ENCODE measurements at regions not wholly inside any gene's neighbourhood (a gene's known extent, or its start where the extent isn't known, plus 50 kb on each side); places are given as distances from the start of the nearest gene placed in this dataset.
"Not testable (repeated sequence)": the region's sequence is repeated elsewhere in the genome, so short reads cannot be mapped to it uniquely, and the experiment has no call there.

DNA sequence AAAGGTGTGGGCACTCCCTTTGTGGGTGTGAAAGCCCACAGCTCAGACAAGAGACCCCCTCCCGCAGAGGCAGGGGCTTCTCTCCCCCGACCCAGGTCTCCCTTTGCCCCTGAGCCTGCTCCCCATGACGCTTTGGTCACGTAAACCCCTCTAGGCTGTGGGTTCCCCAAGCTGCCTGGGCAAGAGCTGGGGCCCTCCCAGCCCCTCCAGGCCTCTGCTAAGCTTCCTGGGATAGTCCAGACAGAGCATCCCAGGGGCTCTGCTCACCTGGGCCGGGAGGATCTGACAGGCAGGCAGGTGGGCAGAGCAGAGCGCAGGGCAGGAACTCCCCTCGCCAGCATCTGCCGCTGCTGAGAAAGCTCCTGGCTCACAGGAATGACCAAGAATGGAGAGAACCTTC, 177.3 kb downstream of the BANP start:
- DNase-seq (ENCODE audit: low read depth): no peak

DNA sequence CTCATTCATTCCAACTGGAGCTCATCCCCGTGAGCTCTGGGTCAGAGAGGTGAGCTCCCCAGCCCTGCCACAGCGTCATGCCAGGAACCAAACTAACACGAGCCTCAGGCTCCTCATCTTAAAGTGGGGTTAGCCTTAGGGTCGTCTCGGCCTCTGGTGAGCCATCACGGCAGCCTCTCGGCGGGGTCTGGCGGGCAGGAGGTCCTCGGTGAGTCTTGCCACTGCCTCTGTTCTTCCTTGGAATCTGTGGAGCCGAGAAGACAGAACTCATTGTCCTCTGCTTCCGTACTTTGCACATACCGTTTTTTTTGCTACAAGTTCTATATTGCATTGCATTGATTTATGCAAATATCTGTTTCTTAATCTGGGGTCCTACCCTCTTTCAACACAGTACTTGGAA, 177.9 kb downstream of the BANP start:
- not testable (repeated sequence) for DNase-seq (ENCODE audit: low read depth)

DNA sequence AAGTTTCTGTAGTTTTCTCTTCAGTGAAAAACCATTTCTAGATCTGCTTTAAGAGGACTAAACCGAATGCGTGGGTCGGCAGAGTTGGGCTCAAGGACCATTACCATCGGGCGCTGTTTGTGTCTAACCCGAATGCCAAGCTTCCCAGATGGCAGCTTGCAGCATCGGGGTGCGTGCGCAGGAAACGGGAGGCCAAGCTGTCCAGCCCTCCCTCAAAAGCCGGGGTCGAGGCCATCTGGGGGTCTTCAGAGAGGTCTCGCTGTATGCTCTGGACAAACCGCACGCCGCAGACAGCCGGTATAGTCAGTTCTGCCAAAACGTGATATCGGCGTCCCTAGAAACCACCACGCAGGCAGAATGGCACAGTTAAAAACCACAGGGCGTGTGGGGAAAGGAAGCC, 178.8 kb downstream of the BANP start:
- no peak for DNase-seq (ENCODE audit: low read depth)

DNA sequence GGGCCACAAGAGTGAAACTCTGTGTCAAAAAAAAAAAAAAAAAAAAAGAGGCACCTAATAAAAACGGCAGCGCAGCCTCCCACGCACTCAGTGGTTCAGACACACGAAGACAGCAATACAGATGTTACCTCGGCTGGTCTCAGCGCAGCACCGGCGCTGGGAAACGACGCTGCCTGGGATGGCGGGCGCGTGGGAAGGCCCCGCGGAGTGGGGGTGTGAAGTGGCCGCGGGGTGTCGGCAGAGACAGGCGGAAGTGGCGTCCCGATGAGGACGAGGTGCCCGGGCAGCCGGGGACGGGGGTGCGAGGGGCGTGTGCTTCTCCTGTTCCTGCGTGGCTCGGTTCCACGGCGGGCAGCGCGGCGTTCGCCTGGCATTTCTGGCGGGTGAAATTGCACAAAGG, 179.4 kb downstream of the BANP start:
- DNase-seq (ENCODE audit: low read depth): no peak

DNA sequence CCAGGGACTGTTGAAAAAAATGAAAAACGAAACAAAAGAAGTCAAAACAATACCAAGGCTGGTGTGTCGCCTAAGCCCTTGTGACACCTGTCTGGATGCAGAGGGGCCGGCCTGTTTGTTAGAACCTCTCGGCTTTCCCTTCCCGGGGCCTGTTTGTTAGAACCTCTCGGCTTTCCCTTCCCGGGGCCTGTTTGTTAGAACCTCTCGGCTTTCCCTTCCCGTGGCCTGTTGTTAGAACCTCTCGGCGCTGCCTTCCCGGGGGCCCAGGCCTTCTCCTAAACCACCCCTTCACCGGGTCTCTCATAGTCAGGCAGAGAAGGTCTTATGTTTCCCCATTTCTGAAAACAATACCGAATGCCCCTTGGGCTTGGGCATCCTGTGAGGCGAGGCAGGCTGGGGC, 180.0 kb downstream of the BANP start:
- DNase-seq (ENCODE audit: low read depth): no peak

DNA sequence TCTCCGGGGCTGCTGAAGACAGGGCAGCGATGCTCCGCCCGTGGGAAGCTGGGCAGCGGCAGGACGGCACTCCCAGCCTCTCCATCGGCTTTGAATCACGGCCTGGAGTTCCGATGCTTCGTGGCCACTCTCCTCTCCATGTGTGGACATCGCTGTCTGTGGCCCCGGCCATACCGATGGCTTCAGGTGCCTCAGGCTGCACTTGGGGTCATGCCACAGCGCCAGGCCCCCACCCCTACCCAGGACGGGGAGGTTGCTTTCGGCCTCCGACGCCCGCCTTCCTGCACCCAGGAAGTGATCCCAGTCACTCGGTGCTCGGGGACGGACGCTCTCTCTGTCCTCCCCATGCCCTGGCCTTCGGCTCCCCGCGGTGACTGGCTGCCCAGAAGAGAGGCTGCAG, 180.7 kb downstream of the BANP start:
- no peak for DNase-seq (ENCODE audit: low read depth)

DNA sequence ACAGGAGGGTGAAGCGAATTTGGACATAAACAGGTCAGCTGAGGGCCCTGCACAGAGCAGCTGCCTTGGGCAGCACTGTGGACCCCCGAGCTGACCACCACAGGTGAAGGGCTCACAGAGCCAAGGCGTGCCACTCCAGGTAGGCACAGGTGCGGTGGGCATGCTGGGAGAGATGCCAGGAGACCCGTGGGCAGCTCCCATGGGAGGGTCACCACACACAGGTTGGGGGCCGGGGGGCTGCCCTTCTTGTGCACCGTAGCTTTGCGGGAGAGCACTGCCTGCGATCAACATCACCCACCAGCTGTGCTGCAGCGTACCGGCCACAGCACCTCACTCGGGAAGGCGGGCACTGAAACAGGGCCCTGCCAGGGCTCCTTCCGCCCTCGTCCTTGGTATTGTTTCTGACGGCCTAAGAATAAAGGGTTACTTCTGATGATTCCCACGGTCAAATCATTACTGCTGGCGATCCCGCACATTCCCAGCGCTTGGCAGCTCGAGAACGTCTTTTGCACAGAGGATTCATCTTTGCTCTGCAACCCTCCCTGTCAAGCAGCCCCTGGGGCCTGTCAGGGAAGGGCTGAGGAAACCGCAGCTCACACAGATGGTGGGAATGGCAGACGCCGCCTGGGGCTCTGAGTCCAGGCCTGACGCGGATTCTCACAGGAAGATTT, 181.7 kb downstream of the BANP start:
- no peak for DNase-seq (ENCODE audit: low read depth)

DNA sequence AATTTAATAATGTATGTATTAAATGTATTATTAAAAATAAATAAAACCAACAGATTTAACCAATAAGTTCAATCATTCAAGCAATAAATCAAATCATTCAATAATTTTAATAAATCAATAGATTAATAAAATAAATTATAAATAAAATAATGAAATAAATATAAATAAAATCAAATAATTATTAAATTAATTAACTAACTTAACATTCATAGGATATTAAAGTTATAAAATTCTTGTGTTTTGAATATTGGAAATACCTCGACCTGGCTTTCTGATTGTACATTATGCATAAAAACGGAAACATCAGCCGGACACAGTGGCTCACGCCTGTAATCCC, 182.2 kb downstream of the BANP start:
- DNase-seq (ENCODE audit: low read depth): no peak

DNA sequence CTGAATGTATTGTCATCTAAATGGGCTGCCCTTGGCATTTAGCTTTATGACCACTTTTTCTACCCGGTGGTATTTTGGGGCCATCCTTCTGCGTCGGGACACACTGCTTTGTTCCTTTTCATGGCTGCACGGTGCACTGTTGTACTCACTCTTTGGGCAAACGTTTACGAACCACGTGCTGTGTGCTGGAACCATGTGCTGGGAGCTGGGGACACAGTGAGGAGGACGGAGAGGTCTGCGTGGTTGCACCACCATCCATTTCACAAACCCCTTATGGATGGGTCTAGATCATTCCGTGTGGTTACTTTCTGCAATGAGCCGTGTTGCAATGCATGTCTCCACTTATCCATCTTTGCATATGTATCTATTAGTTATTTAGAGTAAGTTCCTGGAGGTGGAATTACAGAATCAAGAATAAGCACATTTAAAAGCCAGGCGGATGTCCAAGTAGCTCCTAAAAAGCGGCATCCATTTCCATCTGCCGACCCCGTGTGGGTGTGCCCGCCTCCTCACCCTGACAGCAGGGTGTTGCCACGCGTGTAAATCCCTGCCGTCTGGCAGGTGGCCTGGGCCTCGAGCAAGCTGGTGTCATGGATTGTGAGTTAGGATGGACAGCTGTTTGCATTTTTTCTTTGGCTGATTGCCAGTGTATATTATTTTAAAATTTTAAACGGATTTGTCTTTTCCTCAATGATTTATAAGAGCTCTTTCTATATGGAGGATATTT, 183.1 kb downstream of the BANP start:
- not testable (repeated sequence) for DNase-seq (ENCODE audit: low read depth)

DNA sequence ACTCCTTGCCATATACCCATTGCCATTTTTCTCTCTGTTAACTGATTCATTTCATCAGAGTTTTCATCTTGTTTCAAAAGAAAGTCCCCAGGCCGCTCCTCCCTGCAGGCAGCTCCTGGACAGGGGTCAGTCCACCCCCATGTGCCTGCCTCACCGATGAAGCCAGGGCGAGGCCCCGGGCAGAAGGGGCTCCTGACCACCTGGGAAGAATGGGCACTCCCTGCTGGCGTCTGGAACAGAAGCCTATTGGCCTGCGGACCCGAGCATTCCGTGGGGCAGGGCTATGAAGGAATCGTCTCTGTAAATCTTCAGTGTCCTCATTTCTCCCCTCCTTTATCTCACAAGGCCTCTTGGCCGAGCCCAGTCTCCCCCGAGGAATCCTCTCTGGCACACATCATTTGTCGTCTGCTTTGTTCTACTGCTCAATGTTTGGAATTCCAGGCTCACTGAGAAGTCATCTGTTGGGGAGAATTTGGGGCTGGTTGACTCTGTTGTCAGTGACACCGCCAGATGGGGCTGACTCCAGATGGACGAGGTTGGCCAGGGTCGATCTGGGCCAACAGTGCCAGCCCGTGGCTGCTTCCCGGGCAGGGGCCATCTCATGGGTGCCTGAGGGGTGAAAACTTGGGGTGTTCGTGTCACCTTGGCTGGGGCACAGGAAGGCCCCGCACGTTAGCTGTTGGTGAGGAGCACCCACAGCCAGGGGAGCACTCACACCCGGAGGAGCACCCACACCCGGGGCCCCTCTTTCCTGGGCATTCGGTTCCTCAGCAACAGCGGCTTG, 183.9 kb downstream of the BANP start:
- DNase-seq (ENCODE audit: low read depth): not testable (repeated sequence)

DNA sequence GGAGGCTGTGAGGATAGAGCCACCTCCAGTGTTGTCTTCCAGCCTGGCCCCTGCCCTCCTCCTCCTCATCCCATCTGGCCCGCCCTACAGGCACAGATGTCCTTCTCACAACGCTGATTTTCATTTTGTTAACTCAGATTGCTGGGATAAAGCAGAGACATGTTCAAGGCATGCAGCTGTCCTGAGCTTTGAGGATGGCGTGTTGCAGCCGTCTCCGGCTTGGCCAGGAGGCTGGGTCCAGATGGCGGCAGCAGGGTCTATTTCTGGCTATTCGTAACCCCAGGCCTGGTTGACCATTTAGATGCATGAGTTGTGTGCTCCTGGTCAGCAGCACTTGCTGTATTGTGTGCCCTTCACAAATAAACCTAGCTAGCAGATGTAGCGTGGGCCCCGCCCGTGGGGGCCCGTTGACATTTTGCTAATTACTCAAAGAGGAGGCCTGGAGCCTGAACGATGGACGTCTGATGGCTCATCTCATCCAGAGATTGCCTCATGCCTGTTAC, 185.0 kb downstream of the BANP start:
- not testable (repeated sequence) for DNase-seq (ENCODE audit: low read depth)

DNA sequence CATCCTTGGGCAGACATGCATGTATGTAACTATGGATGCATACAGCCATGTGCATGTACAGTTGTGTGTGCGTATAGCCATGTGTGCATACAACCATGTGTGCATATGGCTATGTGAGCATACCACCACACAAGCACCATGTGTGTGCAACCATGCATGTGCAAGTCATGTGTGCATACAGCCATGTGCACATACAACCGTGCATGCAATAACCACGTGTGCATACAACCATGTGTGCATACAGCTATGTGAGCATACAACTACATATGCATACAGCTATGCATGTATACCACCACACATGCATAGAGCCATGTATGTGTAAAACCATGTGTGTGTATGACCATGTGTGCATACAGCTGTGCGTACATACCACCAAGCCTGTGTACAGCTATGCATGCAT, 185.7 kb downstream of the BANP start:
- DNase-seq (ENCODE audit: low read depth): not testable (repeated sequence)

DNA sequence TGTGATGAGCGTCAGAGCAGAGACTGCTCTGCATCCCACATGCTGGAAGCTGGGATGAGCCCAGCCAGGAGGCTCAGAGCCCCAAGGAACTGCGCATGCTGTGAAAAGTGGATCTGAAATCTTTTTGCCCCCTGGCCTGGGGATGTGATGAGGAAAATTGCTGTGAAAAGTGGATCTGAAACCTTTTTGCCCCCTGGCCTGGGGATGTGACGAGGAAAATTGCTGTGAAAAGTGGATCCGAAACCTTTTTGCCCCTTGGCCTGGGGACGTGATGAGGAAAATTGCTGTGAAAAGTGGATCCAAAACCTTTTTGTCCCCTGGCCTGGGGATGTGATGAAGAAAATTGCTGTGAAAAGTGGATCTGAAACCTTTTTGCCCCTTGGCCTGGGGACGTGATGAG, 187.9 kb downstream of the BANP start:
- not testable (repeated sequence) for DNase-seq (ENCODE audit: low read depth)

DNA sequence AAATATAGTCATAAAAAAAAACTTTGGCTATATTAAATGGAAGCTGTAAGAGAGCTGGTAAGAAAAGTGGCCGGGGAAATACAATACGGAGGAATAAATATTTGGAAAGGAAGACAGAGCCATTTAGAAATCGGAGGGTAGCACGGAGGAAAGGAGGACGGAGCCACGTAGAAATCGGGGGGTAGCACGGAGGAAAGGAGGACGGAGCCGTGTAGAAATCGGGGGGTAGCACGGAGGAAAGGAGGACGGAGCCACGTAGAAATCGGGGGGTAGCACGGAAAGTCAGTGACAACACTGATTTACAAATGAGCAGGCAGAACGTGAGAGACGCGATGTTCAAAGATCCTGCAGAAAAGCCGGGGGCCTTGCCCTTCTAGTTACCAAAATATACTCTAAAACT, 189.0 kb downstream of the BANP start:
- DNase-seq (ENCODE audit: low read depth): not testable (repeated sequence)

DNA sequence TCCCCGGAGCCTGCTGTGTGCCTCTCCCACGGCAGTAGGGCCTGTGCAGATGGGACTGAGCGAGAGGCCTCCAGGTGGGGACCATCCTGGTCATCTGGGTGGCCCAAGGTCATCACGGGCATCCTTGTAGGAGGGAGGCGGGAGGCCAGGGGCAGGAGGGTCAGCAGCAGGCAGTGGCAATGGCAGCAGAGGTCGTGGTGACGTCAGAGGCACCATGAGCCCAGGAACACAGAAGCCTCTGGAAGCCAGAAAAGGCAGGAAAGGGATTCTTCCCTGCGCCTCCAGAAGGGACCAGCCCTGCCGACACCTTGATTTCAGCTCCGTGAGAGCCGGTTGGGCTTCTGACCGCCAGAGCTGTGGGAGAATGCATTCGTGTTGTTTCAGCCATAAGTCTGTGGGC, 190.3 kb downstream of the BANP start:
- no peak for DNase-seq (ENCODE audit: low read depth)

DNA sequence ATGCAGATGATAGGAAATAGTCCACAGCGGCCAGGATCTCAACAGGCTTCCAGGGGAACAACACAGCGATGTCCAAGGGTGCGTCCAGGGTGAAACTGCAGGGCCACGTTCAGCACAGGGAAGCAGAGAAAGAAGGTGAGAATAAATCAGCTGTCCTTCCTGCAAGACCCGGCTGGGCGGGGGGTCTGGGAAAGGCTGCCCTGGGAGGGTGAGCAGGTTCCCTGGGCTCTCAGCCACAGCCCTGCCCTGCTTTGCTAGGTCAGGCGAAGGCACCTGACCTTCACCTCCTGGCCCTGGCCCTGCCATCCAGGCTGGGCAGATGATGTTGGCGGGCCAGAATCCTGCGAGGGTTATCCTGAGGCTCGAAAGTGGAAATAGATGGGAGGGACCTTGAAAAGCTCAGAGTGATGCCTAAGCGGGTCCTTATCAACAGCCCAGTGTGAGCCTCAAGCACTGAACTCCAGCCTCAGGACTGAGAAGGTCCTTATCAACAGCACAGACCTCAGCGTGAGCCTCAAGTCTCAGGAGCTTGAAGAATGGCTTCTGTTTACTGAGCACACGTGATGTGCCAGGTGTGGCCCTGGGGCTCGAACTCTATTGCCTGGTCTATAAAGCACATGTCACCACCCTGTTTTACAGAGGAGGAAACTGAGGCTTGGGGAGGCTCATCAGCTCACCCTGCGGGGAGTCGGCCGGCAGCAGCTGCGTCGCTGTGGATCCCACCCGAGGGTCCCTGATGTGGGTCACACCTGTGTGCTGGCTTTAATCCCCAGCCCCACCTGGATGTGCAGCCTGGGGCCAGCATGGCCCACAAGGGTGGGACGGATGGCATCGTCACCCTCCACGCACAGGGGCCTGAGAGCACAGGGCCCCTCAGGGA, 191.1 kb downstream of the BANP start:
- not testable (repeated sequence) for DNase-seq (ENCODE audit: low read depth)

DNA sequence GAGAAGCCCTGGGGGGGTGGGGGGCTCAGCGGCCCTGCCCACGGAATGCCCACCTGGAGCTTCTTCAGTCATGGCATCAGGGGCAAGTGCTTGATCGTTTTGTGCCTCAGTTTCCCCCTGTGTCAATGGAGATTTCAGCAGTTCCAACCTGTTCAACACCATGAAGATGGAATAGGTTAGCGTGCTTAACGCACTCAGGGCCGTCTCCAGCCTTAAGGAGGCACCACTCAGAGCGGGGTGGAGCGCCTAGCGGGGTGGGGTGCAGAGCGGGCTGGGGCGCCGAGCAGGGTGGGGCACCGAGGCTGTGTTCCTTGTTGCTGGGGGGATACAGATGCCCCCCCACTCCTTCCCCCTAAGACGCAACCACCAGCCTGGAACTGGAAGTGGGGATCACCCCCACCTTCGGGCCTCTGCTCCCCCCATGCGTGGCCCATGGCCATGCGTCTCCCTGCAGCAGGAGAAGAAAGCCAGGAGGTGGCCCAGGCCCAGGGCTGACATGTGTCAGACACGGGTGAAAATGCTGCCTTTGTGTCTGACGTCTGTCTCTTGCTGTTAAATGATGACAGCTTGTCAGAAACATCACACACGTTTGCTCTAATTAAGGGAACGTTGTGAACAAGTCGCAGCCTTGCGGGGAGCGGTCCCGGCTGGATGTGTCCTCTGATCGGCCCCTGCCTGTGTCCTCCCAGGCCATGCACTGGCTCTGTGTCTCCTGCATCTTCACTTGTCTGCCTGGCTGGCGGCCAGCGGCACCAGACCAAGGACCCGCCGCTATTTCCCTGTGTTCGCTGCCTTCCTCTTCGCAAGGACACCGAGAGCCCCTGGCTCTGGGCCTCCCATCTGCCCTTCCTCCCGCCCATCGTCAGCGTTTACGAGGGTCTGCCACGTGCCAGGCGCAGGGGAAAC, 192.1 kb downstream of the BANP start:
- not testable (repeated sequence) for DNase-seq (ENCODE audit: low read depth)

DNA sequence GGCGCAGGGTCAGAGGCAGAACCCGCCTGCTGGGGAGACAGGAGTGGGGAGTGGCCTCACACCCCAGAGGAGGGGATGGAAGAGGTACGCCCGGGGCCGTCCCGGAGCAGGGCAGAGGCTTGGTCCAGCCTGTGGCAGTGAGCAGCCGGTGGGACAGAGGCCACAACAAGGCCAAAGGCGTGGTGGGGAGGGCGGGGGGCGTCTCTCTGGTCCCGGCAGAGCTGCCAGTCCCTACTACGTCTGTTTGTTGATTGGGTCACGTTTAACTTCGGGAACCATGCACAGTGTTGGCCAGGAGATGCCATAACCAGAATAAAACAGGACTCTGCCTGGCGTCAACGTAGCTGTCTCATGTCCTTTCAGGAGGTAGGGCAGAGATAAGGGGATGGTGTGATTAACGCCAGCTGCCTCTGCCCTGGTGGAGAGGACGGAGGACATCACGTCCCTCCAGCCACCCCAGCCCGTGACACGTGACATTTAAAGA, 192.8 kb downstream of the BANP start:
- DNase-seq (ENCODE audit: low read depth): no peak

DNA sequence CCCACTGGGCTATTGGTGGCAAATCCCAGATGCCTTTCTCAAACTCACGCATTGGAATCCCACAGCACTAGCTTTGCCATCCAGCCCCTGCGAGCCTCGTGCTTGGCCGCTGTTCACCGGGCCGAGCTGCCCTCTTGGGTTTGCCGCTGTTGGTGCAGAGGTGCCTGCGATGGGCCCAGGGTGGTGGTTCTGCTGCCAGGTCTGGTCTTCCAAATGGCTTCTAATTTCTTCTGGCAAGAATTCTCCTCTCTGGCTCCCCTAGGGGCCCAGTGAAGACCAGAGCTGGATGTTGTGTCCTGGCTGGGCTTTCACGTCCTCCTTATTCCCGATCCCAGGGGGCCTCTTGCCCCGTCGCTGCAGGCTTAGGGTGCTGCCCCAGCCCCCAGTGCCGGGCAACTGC, 194.1 kb downstream of the BANP start:
- not testable (repeated sequence) for DNase-seq (ENCODE audit: low read depth)

DNA sequence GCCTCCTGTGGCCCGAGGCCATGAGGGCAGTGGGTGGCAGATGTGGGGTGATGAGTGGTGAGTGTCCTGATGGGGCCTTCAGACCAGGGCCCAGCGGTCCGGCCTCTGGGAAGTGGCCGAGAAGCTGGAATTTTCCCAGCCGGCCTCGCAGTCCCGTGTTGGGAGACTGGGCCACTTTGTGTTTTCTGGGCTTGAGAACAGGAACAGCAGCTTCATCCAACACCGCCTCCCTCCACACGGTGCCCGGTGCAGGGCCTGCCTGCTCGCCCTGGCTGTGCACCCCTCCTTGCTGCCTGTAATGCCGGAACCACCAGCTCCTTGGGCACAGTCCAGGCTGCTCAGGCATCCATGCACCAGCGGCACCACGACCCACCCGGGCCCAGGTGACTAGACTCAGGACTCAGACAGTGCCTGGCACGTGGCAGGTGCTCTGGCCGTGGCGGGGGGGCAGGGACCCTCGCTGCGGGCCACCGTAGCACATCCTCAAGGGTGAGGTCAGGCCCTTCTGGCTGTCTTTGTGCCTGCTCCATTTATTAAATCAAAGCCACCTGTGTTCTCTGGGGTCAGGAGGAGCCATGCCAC, 194.7 kb downstream of the BANP start:
- DNase-seq (ENCODE audit: low read depth): not testable (repeated sequence)

All from activated T-helper 1 cell treated with Interleukin-2 at 50 U/mL for 16 hours (primary cell).